Esophagus muscularis mucosa (tissue), 4 donors: ENCODE measurements at regions not wholly inside any gene's neighbourhood (a gene's known extent, or its start where the extent isn't known, plus 50 kb on each side); places are given as distances from the start of the nearest gene placed in this dataset.

Experiments
- DNase-seq: peaks from one replicate; pipeline ENCODE4 v3.0.0-alpha.2; 2017; ENCODE audit errors: extremely low spot score
- H3K27ac ChIP-seq, 4 donors: fragments of 200-600 bp; sonication (generic); replicated peaks in 1 of 4; 1 replicate in 3 of 4; 2 replicates in 1 of 4; pipeline ENCODE4 v1.5.1; 2016 to 2019; ENCODE audit warnings: mild to moderate bottlenecking in 1 of 4
- H3K27me3 ChIP-seq, 4 donors: fragments of 200-600 bp; sonication (generic); one replicate each; pipeline versions ENCODE4 v1.5.1 to v1.6.0; 2016 to 2019
- H3K36me3 ChIP-seq, 4 donors: fragments of 200-600 bp; sonication (generic); one replicate each; pipeline ENCODE4 v1.5.1; 2016 to 2019
- H3K4me1 ChIP-seq, 4 donors: fragments of 200-600 bp; sonication (generic); one replicate each; pipeline ENCODE4 v1.5.1; 2016 to 2019
- H3K4me3 ChIP-seq, 4 donors: fragments of 200-600 bp; sonication (generic); 1 replicate in 2 of 4; 2 replicates in 2 of 4; pipeline ENCODE4 v1.5.1; 2016 to 2019; ENCODE audit warnings: mild to moderate bottlenecking in 4 of 4, moderate library complexity in 1 of 4
- H3K9me3 ChIP-seq, 4 donors: fragments of 200-600 bp; sonication (generic); 1 replicate in 3 of 4; 2 replicates in 1 of 4; pipeline ENCODE4 v1.5.1; 2016 to 2019
- CTCF ChIP-seq, 3 experiments: fragments of 200-600 bp in 2 of 3; fragments of 450-650 bp in 1 of 3; sonication (generic) in 2 of 3; IDR thresholded peaks; one replicate each; pipeline ENCODE4 v1.5.1; 2017 to 2019; ENCODE audit warnings: antibody characterized with exemption in 3 of 3, mild to moderate bottlenecking in 2 of 3, moderate library complexity in 1 of 3
- EP300 ChIP-seq: sonication (generic); formaldehyde crosslinking; IDR thresholded peaks from one replicate; pipeline ENCODE4 v1.6.1; 2017; ENCODE audit warnings: antibody characterized with exemption
- POLR2A ChIP-seq: fragments of 450-650 bp; IDR thresholded peaks from one replicate; pipeline ENCODE4 v1.6.1; 2017; ENCODE audit warnings: antibody characterized with exemption, moderate library complexity, mild to moderate bottlenecking, low read depth
- POLR2AphosphoS5 ChIP-seq, 2 donors: sonication (generic); formaldehyde crosslinking; IDR thresholded peaks; one replicate each; pipeline ENCODE4 v1.6.1; 2017; ENCODE audit warnings: antibody characterized with exemption in 2 of 2
- WGBS: methylation state at CpG from one replicate; pipeline ENCODE4 v1.1.5; 2018; 5-methylcytosine and 5-hydroxymethylcytosine counted together
- intact Hi-C: fragments of 100-400 bp; cut with DNase I; formaldehyde crosslinking; loops from one replicate; pipeline ENCODE4 v1.15.1; 2023

DNA sequence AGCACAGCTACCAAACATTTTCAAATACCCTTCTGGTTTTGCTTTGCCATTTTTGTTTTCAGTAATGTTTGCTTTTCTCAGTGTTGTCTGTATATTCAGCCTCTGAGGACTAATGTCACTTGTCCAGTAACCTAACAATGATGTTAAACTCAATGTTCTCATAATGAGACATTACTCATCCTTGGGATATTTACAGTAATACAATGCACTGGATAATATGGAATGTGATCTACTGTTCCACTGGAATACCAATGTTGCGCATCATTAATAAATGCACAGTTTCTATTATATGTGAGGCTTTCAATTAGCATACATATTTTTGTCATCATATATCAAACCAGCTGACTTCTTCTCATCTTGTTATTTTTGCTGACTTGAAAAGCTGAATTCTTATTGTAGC, 259.1 kb downstream of the SH2D1A start:
- no peak for TF ChIP-seq POLR2A
- intact Hi-C loops, result no loop called here
- DNase-seq, result no peak
- Histone ChIP-seq H3K27ac (no peak overlapping the region), H3K4me3 (no peak overlapping the region), H3K9me3 (no peaks in the 10 kb centered on the region), H3K36me3 (no peaks in the 10 kb centered on the region), H3K27me3 (no peaks in the 10 kb centered on the region), H3K4me1 (no peaks in the 10 kb centered on the region)
- 94% methylated on average over 1 of the region's 1 CpG for WGBS

DNA sequence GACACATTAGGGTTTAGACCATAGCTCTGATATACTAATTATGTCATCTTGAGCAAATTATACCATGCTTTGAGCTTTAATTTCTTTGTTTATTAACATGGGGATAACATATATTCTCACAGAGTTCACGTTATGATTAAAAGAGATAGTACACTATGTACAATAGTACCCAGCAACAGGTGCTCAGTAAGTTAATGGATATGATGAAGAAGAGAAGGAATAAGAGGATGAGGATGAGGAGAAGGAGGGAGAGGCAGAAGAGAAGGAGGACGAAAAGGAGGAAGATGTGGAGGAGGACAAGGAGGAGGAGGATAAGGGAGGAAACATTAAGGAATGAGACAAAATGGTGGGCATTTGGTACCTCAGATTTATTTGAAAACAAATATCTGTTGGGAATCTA, 260.4 kb downstream of the SH2D1A start:
- no peaks in the 10 kb centered on the region for H3K36me3 ChIP-seq
- intact Hi-C loops, result no loop called here
- DNase-seq, result no peak
- H3K4me1 ChIP-seq, result no peaks in the 10 kb centered on the region
- H3K27ac ChIP-seq, result no peak overlapping the region
- WGBS, result 49% methylated on average over 2 of the region's 2 CpGs
- H3K9me3 ChIP-seq, result no peaks in the 10 kb centered on the region
- H3K4me3 ChIP-seq, result no peak overlapping the region
- no peaks in the 10 kb centered on the region for H3K27me3 ChIP-seq
- TF ChIP-seq CTCF (IDR thresholded peaks at IDR 0.05) (no peak), EP300 (no peak), POLR2AphosphoS5 (IDR thresholded peaks at IDR 0.05) (no peak), POLR2A (no peak)

DNA sequence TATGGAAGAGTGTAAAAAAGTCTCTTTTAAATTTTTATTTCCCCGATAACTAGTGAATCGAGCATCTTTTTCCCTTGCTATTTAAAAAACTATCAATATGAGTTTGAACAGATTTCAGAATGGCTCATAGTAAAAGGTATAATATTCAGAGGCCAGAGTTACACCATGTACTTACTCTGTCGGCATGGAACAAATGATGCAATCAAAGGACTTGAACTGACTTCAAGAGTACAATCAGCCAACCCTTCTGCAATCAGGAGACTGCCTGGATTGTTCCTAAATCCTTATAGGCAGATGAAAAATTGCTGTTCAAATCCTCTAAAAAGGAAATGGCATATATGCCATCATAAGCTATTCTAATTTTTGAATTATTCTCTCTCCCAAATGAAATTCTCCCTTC, 273.3 kb downstream of the SH2D1A start:
- WGBS, result 79% methylated on average over 3 of the region's 3 CpGs
- DNase-seq, result no peak
- H3K4me3 ChIP-seq, result no peak overlapping the region
- H3K27ac ChIP-seq, result no peak overlapping the region
- no peaks in the 10 kb centered on the region for H3K27me3 ChIP-seq
- intact Hi-C loops, result no loop called here
- no peaks in the 10 kb centered on the region for H3K9me3 ChIP-seq
- H3K4me1 ChIP-seq, result no peaks in the 10 kb centered on the region
- no peak for TF ChIP-seq POLR2A
- TF ChIP-seq POLR2AphosphoS5 (IDR thresholded peaks at IDR 0.05), result no peak
- TF ChIP-seq CTCF (IDR thresholded peaks at IDR 0.05), result no peak
- TF ChIP-seq EP300, result no peak
- no peaks in the 10 kb centered on the region for H3K36me3 ChIP-seq

DNA sequence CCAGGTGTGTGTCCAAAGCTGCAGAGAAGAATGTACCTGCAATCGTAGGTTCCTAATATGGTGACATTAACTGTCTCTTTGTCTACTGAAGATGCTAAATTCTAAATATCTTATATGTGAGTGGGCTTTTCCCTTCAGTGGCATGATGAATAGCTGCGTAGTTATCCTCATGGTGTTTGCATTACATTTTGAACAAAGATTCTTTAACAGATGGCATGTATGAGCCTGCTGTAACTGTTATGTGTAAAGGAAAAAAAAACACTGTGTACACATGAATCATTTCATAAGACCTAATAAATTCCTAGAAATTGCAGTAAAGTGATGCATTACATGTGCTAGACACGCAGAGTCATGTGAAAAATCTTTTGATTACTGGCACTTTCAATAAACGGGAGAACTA, 288.0 kb downstream of the SH2D1A start:
- no peak for DNase-seq
- H3K27ac ChIP-seq, result no peak overlapping the region
- intact Hi-C loops, result no loop called here
- no peaks in the 10 kb centered on the region for H3K27me3 ChIP-seq
- H3K9me3 ChIP-seq, result no peaks in the 10 kb centered on the region
- H3K36me3 ChIP-seq, result no peaks in the 10 kb centered on the region
- WGBS, result 67% methylated on average over 4 of the region's 4 CpGs
- no peak overlapping the region for H3K4me3 ChIP-seq
- TF ChIP-seq CTCF (IDR thresholded peaks at IDR 0.05) (no peak), POLR2AphosphoS5 (IDR thresholded peaks at IDR 0.05) (no peak)
- no peaks in the 10 kb centered on the region for H3K4me1 ChIP-seq

- peaks cover 0 to 2% (median 0%) of the 10 kb centered on the region in 4 donors for H3K27me3 ChIP-seq
- 69% methylated on average over 5 of the region's 5 CpGs for WGBS
Observed at GRCh38 chrX:124641737-124642491, 295.6 kb downstream of the SH2D1A start.

DNA sequence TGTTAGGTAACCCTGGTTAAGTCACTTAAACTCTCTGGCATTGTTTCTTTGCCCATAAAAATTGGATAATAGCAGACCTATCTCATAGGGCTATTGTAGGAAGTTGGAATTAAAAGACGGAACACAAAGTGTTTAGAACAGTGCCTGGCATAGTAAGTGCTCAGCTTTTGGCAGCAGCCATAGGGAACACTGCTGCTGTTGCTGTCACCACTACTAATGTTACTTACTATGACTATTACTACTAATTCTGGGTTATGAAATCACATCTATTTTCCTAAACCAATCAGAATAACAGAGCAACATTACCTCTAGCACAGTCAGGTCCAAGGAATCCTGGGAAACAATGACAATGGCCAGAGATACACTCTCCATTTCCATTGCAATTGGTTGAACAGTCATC, 300.0 kb downstream of the SH2D1A start:
- H3K36me3 ChIP-seq, result no peaks in the 10 kb centered on the region
- WGBS, result 64% methylated on average over 1 of the region's 1 CpG
- no peaks in the 10 kb centered on the region for H3K9me3 ChIP-seq
- no peak overlapping the region for H3K4me3 ChIP-seq
- DNase-seq, result no peak
- intact Hi-C loops, result no loop called here
- no peaks in the 10 kb centered on the region for H3K27me3 ChIP-seq
- H3K4me1 ChIP-seq, result no peaks in the 10 kb centered on the region
- no peak overlapping the region for H3K27ac ChIP-seq
- no peak for TF ChIP-seq EP300
- no peak for TF ChIP-seq CTCF (IDR thresholded peaks at IDR 0.05)
- TF ChIP-seq POLR2AphosphoS5 (IDR thresholded peaks at IDR 0.05), result no peak
- no peak for TF ChIP-seq POLR2A

More at GRCh38 chrX:124641737-124642491, 295.6 kb downstream of the SH2D1A start:
- Histone ChIP-seq H3K4me1 (no peaks in the 10 kb centered on the region), H3K9me3 (no peaks in the 10 kb centered on the region), H3K36me3 (no peaks in the 10 kb centered on the region), H3K27ac (no peak overlapping the region), H3K4me3 (no peak overlapping the region)
- no peak for TF ChIP-seq POLR2AphosphoS5 (IDR thresholded peaks at IDR 0.05)
- TF ChIP-seq POLR2A, result no peak
- TF ChIP-seq EP300, result no peak
- intact Hi-C loops, result no loop called here
- no peak for DNase-seq
